Stimulated activated CD8-positive, alpha-beta memory T cell treated with anti-CD3 and anti-CD28 coated beads, Interleukin-15, amount 100 ng/mL, for 4 hours (primary cell): ENCODE measurements at regions not wholly inside any gene's neighbourhood (a gene's known extent, or its start where the extent isn't known, plus 50 kb on each side); places are given as distances from the start of the nearest gene placed in this dataset.
"Not testable (repeated sequence)": the region's sequence is repeated elsewhere in the genome, so short reads cannot be mapped to it uniquely, and the experiment has no call there.

Source experiments
- DNase-seq, 2 donors: peaks; one replicate each; pipeline ENCODE4 v3.0.0-alpha.2; 2020; ENCODE audit warnings: low read depth in 2 of 2

DNA sequence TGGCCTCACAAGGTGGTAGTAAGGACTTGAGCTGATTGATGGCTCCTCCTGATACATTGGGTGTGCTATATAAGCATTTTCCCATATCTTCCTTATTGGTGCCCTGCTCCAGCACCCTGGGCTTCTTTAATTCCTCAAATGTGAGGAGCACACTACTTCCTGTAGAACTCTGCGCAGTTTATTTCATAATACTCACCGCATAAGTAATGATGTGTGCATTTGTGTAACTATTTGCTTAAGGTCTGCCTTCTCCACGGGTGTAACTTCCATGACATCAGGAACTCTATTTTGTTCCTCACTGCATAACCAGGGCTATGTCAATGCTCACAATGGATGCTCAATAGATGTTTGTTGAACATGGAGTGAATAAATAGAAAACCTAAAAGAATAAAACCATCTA is 392.2 kb downstream of the SEC23A start:
- no peak for DNase-seq

- DNase-seq, result no peak
Observed at GRCh38 chr14:38710196-38710595, 392.8 kb downstream of the SEC23A start.

DNA sequence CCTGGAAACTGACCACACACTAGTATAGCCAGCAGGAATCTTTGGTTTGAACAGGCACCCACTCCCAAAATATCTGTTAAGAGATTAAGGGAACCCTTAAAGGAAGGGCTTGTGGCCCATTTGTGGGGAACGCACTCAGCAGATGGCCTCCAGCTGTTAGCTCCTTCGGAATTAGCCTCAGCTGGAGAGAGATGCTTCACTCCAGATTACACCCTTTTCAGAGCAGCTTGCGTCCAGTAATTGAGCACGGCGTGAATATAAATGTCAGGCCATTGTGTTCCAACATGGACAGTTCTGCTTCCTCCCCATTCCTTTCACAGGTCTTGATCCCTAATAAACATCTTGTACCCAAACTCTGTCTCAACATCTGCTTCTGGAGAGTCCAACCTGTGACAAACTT is 397.8 kb downstream of the SEC23A start:
- no peak for DNase-seq

- no peak for DNase-seq
Observed at GRCh38 chr14:38704220-38704619, 398.8 kb downstream of the SEC23A start.

- no peak for DNase-seq
Observed at GRCh38 chr14:38696925-38697324, 406.1 kb downstream of the SEC23A start.

- no peak for DNase-seq
Observed at GRCh38 chr14:38693423-38693822, 409.6 kb downstream of the SEC23A start.

DNA sequence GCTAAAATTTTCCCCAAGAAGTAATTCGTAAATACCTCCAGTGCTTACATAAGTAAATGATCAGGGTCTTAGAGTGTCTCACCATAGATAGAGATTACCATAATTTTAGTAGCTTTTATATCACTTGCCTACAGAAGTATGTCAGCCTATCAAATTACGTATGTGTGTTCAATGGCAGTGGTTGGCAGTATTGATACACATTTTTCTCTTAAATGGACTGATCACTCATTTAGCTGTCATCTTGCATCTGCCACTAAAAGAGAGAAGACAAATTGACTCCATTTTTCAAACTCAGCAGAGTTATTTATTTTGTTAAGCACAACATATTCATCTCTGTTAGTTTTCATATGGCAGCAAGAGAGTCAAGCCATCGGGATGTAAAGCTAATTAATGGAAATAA is 413.1 kb upstream of the CLEC14A start:
- no peak for DNase-seq

- DNase-seq, result no peak
Observed at GRCh38 chr14:38663382-38663781, 407.5 kb upstream of the CLEC14A start.

GRCh38 chr14:38662781-38663180 is 406.9 kb upstream of the CLEC14A start:
- DNase-seq, result no peak

DNA sequence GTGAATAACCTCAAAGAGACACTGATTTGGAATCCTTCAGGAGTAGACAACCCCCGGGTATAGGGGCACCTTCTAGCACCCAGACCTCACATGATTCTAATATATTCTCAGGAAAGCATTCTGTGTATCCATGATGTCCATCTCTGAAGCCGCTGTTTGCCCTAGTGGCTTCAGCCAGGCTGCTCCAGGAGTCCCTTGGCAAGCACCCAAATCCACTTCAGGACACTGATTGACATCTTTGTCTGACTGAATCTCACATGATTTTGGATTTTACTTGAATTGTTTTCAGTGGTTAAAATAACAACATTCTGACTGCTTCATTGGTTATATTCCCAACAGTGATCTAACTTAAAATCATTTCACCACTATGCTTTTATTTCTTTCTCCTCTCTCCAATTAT is 390.5 kb upstream of the CLEC14A start:
- DNase-seq, result no peak

GRCh38 chr14:38634913-38635312 is 379.0 kb upstream of the CLEC14A start:
- DNase-seq, result not testable (repeated sequence)

- no peak for DNase-seq
Observed at GRCh38 chr14:38629412-38629811, 373.5 kb upstream of the CLEC14A start.

- DNase-seq, result no peak
Observed at GRCh38 chr14:38627163-38627562, 371.3 kb upstream of the CLEC14A start.

- DNase-seq, result no peak
Observed at GRCh38 chr14:38623661-38624060, 367.8 kb upstream of the CLEC14A start.

GRCh38 chr14:38618514-38618913 is 362.6 kb upstream of the CLEC14A start:
- DNase-seq, result no peak

DNA sequence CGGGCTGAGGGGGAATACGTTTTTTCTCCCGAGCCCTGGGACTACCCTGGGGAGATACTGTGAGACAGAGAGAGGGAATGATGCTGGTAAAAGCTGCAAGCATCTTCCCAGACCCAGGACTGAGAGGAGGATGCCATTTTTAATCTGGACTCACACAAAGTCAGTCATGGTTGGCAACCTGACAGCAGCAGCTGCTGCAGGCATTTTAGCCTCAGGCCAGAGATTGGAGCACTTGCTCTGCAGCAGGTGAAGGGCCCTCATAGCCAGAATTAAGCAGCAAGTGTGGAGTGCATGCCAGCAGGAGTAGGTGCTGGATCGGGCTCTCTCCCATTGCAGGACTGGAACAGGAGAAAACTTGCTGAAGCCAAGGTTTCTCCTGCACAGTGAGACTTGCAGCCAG is 361.1 kb upstream of the CLEC14A start:
- DNase-seq, result no peak

GRCh38 chr14:38611928-38612327 is 356.0 kb upstream of the CLEC14A start:
- no peak for DNase-seq

- no peak for DNase-seq
Observed at GRCh38 chr14:38608244-38608643, 352.4 kb upstream of the CLEC14A start.

DNA sequence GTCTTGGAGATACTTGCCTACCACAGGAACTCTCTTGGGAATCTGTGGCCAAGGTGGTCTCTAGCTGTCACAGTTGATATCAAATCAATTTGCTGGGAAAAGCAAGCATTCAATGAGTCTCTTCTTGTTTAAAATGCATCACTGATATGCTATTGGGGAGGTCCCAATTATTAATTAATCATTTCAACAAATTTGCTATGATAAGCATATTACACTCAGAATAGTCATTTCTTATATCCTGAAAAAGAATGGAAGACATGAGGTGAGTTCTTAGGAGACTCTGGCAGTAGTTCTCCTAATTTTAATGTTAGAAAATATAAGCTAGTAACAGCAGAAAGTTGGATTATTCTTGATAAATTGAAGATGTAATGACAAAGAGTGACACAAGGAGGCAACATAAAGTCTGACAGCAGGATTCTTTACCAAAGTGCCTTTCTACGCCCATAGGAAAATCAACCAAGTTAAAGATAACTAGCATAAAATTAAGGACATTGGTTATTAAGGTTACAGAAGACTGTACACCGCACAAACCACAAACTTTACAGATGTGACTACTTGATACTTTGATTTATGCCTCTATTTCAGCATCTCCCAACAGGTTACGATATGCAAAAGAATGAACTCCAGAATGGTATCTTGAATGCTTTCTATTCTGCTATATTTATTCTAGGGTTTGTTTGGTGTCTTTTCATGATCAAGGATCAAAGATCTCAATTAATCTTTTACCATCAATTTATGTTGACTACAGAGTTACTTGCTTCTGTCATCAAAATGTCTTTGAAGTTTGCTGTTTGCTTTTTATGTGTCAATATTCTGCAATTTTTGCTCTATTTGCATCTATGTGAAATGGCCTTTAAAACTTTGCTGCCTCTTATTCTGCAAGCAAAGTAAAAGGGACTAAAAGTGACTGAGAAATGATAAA is 349.6 kb upstream of the CLEC14A start:
- DNase-seq, result no peak

DNA sequence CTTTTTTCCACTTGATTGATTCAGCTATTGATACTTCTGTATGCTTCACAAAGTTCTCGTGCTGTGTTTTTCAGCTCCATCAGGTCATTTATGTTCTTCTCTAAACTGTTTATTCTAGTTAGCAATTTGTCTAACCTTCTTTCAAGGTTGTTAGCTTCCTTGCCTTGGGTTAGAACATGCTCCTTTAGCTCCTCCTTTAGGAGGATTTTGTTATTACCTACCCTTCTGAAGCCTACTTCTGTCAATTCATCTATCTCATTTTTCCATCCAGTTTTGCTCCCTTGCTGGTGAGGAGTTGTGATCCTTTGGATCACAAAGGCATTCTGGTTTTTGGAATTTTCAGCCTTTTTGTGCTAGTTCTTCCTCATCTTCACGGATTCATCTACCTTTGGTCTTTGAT is 344.7 kb upstream of the CLEC14A start:
- DNase-seq, result not testable (repeated sequence)

DNA sequence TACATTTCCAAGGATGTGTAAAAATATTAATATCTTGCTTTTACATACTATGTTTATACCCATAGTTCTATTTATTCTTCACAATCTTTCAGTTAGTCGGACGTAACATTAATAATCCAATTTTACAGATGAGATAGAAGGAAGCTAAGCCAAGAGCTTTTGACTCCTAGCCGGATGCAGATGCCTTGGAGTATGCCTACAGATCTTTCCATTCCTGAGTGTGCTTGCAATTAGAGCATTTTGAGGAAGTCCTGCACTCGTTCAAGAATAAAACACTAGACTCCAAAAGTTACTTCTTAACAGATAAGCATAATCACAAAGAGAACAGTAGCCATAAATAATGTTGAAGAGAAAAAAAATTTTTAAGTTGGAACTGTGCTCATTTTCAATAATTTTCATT is 337.6 kb upstream of the CLEC14A start:
- no peak for DNase-seq

DNA sequence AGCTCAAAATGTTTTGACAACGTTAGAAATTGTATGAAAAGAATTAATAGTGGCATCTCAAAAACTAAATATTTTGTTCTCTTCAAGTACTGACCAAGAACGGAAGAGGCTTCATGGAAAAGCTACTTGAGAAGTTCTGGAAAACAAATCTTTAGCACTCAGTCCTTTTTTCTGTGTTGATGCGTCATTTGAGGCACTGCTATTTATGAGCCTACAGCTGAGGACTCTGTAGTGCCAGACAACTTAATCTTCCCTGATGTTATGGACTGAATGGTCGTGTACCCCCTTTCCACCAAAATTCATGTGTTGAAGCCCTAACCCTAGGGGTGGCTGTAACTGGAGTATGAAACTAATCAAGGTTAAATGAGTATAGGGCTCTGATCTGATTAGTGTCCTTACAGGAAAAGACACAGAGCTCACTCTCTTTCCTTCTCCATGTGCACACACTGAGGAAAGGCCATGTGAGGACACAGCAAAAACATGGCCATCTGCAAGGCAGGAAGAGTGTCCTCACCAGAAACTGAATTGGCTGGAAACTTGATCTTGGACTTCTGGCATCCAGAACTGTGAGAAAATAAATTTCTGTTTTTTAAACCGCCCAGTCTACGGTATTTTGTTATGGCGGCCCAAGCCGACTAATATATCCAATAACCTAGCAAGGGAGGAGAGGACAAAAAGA is 337.0 kb upstream of the CLEC14A start:
- DNase-seq, result no peak

DNA sequence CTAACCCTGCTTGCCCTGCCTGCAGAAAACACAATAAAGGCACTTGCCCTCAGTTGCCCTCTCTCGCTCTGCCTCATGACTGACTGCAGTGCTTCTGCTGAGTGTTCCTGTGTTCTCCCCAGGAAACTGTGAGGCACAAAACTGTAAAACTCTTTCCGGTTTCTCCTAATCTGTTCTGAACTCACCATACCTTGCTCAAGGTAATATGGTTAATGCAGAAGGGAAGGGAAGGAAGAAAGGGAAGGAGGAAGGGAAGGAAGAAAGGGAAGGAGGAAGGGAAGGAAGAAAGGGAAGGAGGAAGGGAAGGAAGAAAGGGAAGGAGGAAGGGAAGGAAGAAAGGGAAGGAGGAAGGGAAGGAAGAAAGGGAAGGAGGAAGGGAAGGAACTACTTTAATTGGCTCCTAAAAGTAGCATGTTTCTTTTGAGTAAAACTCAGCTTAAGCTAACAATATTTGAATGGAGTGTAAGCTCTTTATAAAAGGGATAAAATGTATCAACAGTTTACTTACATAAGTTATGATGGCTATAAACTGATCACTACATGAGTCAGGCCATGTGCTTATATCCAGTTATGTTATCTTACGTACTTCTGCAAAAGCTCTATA is 334.0 kb upstream of the CLEC14A start:
- no peak for DNase-seq
